Stomach (tissue), 8 donors: ENCODE measurements at regions not wholly inside any gene's neighbourhood (a gene's known extent, or its start where the extent isn't known, plus 50 kb on each side); places are given as distances from the start of the nearest gene placed in this dataset.
A peak's percentile ranks its signal among the peaks of the same experiment; 100 is the strongest.

ENCODE experiments used
- DNase-seq, 2 donors: peaks; one replicate each; pipeline versions ENCODE4 v3.0.0 to v3.0.0-alpha.2; 2013 to 2019
- H3K27ac ChIP-seq, 5 donors: fragments of 200-600 bp in 4 of 5; sonication (generic) in 4 of 5; one replicate each; pipeline ENCODE4 v1.5.1; 2013 to 2019; ENCODE audit warnings: mild to moderate bottlenecking in 1 of 5, moderate library complexity in 1 of 5
- H3K27me3 ChIP-seq, 3 donors: fragments of 200-600 bp; sonication (generic); one replicate each; pipeline ENCODE4 v1.5.1; 2017 to 2019; ENCODE audit warnings: mixed run types in 1 of 3
- H3K36me3 ChIP-seq, 4 donors: fragments of 200-600 bp; sonication (generic); 1 replicate in 3 of 4; 2 replicates in 1 of 4; pipeline ENCODE4 v1.5.1; 2016 to 2019
- H3K4me1 ChIP-seq, 4 donors: fragments of 200-600 bp; sonication (generic); one replicate each; pipeline ENCODE4 v1.5.1; 2016 to 2019
- H3K4me3 ChIP-seq, 4 donors: fragments of 200-600 bp; sonication (generic) in 3 of 4; one replicate each; pipeline ENCODE4 v1.5.1; 2016 to 2019; ENCODE audit warnings: mild to moderate bottlenecking in 1 of 4
- H3K9me3 ChIP-seq, 4 donors: fragments of 200-600 bp; sonication (generic); one replicate each; pipeline ENCODE4 v1.5.1; 2016 to 2019
- EP300 ChIP-seq: sonication (generic); formaldehyde crosslinking; IDR thresholded peaks from one replicate; pipeline ENCODE4 v1.6.1; 2017; ENCODE audit warnings: antibody characterized with exemption
- POLR2A ChIP-seq, 4 donors: fragments of 450-650 bp; IDR thresholded peaks; one replicate each; pipeline ENCODE4 v1.6.1; 2016; ENCODE audit warnings: antibody characterized with exemption in 4 of 4, control low read depth in 2 of 4, mild to moderate bottlenecking in 1 of 4, moderate library complexity in 1 of 4
- POLR2AphosphoS5 ChIP-seq, 3 donors: sonication (generic); formaldehyde crosslinking; IDR thresholded peaks; one replicate each; pipeline ENCODE4 v1.6.1; 2016; ENCODE audit warnings: antibody characterized with exemption in 3 of 3
- WGBS, 5 donors: extraction: QIAGEN DNeasy Blood & Tissue Kit in 3 of 5; methylation state at CpG; one replicate each; pipeline versions ENCODE4 v1.1.5 to v1.1.7; 2013 to 2018; 5-methylcytosine and 5-hydroxymethylcytosine counted together
- intact Hi-C: fragments of 100-400 bp; cut with DNase I; formaldehyde crosslinking; loops from one replicate; pipeline ENCODE4 v1.15.1; 2023; ENCODE audit warnings: low total_unique reads
- TF ChIP-seq, protein P1 (sequence below), 7 experiments: fragments of 450-650 bp in 4 of 7; fragments of 200-600 bp in 3 of 7; sonication (generic) in 3 of 7; IDR thresholded peaks; one replicate each; pipeline ENCODE4 v1.5.1; 2016 to 2019; ENCODE audit warnings: antibody characterized with exemption in 7 of 7, control low read depth in 2 of 7, mild to moderate bottlenecking in 1 of 7
- donor health status: healthy with polysubstance abuse.
- donor health status: Bipolar disorder and iron deficiency.
- donor health status: healthy.

GRCh38 chr16:54577651-54578128 lies 291.1 kb upstream of the IRX3 start:
- H3K27ac ChIP-seq: no peak overlapping the region
- intact Hi-C loops: no loop called here
- peaks cover 0 to 25% (median 0%) of the 10 kb centered on the region in 3 donors for H3K27me3 ChIP-seq
- no peaks in the 10 kb centered on the region for H3K36me3 ChIP-seq
- WGBS, 5 donors: 45 to 63% (median 52%) methylated on average over 15 of the region's 15 CpGs
- H3K4me1 ChIP-seq: no peaks in the 10 kb centered on the region
- TF ChIP-seq POLR2AphosphoS5 (IDR thresholded peaks at IDR 0.05): no peak
- no peak for TF ChIP-seq POLR2A (IDR thresholded peaks at IDR 0.05)
- TF ChIP-seq, protein P1, sequence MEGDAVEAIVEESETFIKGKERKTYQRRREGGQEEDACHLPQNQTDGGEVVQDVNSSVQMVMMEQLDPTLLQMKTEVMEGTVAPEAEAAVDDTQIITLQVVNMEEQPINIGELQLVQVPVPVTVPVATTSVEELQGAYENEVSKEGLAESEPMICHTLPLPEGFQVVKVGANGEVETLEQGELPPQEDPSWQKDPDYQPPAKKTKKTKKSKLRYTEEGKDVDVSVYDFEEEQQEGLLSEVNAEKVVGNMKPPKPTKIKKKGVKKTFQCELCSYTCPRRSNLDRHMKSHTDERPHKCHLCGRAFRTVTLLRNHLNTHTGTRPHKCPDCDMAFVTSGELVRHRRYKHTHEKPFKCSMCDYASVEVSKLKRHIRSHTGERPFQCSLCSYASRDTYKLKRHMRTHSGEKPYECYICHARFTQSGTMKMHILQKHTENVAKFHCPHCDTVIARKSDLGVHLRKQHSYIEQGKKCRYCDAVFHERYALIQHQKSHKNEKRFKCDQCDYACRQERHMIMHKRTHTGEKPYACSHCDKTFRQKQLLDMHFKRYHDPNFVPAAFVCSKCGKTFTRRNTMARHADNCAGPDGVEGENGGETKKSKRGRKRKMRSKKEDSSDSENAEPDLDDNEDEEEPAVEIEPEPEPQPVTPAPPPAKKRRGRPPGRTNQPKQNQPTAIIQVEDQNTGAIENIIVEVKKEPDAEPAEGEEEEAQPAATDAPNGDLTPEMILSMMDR (IDR thresholded peaks at IDR 0.05): no peak
- TF ChIP-seq EP300: no peak
- no peaks in the 10 kb centered on the region for H3K9me3 ChIP-seq
- no peak for DNase-seq
- H3K4me3 ChIP-seq: no peak overlapping the region

DNA sequence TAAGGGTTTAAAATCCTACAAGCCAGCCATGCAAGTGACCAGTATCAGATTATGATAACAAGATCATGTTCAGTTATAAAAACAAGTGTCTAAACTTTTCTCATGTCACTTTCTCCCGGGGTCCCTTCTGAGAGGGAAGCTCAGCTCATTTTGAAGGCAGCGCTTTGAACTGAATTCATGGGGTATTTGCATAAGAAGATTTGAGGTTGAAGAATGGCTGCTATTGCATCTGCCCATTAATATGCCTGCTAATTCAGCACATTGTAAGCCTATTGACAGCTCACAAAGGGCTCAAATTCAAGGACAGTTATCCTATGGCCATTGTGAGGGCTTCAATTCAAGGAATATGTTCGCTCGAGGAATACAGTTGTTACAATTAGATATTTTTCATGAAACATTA lies 290.2 kb upstream of the IRX3 start:
- no peak for DNase-seq
- 63 to 73% (median 66%) methylated on average over 4 of the region's 4 CpGs for WGBS, 5 donors
- Histone ChIP-seq H3K27ac (no peak overlapping the region), H3K4me3 (no peak overlapping the region), H3K36me3 (no peaks in the 10 kb centered on the region), H3K4me1 (no peaks in the 10 kb centered on the region), H3K9me3 (no peaks in the 10 kb centered on the region), H3K27me3 (peaks cover 0 to 25% (median 0%) of the 10 kb centered on the region in 3 donors)
- no peak for TF ChIP-seq POLR2A (IDR thresholded peaks at IDR 0.05)
- no peak for TF ChIP-seq EP300
- TF ChIP-seq, protein P1 (IDR thresholded peaks at IDR 0.05): no peak
- TF ChIP-seq POLR2AphosphoS5 (IDR thresholded peaks at IDR 0.05): no peak
- intact Hi-C loops: no loop called here

GRCh38 chr16:54568906-54569807 lies 282.6 kb upstream of the IRX3 start:
- DNase-seq: peak in 1 of 2 donors; percentile 25
- H3K9me3 ChIP-seq: no peaks in the 10 kb centered on the region
- no peak overlapping the region for H3K27ac ChIP-seq
- peaks cover 0 to 8% (median 0%) of the 10 kb centered on the region in 4 donors for H3K4me1 ChIP-seq
- TF ChIP-seq EP300 (no peak), POLR2AphosphoS5 (IDR thresholded peaks at IDR 0.05) (no peak), POLR2A (IDR thresholded peaks at IDR 0.05) (no peak)
- TF ChIP-seq, protein P1 (IDR thresholded peaks at IDR 0.05): no peak
- H3K4me3 ChIP-seq: no peak overlapping the region
- no peaks in the 10 kb centered on the region for H3K36me3 ChIP-seq
- 54 to 74% (median 70%) methylated on average over 9 of the region's 9 CpGs for WGBS, 5 donors
- intact Hi-C loops: no loop called here
- H3K27me3 ChIP-seq: no peaks in the 10 kb centered on the region

DNA sequence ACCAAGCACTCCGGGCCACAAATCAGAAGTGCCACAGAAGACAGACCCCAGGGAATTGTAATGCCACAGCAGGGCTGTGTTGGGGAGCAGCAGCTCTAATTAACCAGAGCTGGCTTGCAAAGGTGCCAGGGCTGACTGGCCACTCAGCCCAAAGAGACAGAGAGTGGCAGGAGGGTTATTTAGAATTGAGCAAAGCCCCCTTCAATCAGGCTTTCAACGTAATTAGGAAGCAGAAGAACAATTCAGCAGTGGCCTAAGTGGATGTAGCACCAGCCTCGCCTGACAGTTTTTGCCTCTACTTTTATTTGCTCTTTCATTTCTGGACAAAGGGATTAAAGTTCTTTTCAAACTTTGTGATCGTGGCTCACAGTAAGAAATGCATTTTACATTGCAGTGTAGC lies 278.3 kb upstream of the IRX3 start:
- WGBS, 5 donors: 61 to 87% (median 74%) methylated on average over 4 of the region's 4 CpGs

More for the DNA sequence above, 278.3 kb upstream of the IRX3 start:
- H3K4me3 ChIP-seq: no peak overlapping the region
- no peaks in the 10 kb centered on the region for H3K27me3 ChIP-seq
- intact Hi-C loops: no loop called here
- no peaks in the 10 kb centered on the region for H3K9me3 ChIP-seq
- no peak overlapping the region for H3K27ac ChIP-seq
- no peak for DNase-seq
- no peaks in the 10 kb centered on the region for H3K36me3 ChIP-seq
- H3K4me1 ChIP-seq: peaks cover 0 to 8% (median 0%) of the 10 kb centered on the region in 4 donors
- TF ChIP-seq EP300: no peak
- TF ChIP-seq POLR2A (IDR thresholded peaks at IDR 0.05): no peak
- TF ChIP-seq POLR2AphosphoS5 (IDR thresholded peaks at IDR 0.05): no peak
- TF ChIP-seq, protein P1 (IDR thresholded peaks at IDR 0.05): no peak
